Common myeloid progenitor, CD34-positive (primary cell): ENCODE measurements at regions not wholly inside any gene's neighbourhood (a gene's known extent, or its start where the extent isn't known, plus 50 kb on each side); places are given as distances from the start of the nearest gene placed in this dataset.

Experiments
- CTCF ChIA-PET: fragments of 350-600 bp; sonication (Branson Sonifier 250); formaldehyde crosslinking; loops from one replicate; lab custom pipeline; 2021; ENCODE audit warnings: antibody characterized with exemption; lab: Charles Lee
- POLR2A ChIA-PET: fragments of 350-600 bp; sonication (Branson Sonifier 250); formaldehyde crosslinking; loops from one replicate; lab custom pipeline; 2021; ENCODE audit warnings: antibody characterized with exemption; lab: Charles Lee
- DNase-seq, 3 donors: peaks; one replicate each; pipeline versions ENCODE4 v3.0.0 to v3.0.0-alpha.2; 2013
- H3K27ac ChIP-seq, 2 experiments: 1 replicate in 1 of 2; 2 replicates in 1 of 2; pipeline ENCODE4 v1.7.0; 2013; ENCODE audit warnings: inconsistent platforms in 2 of 2, low read length in 2 of 2, mild to moderate bottlenecking in 2 of 2, low read depth in 1 of 2, moderate library complexity in 1 of 2; ENCODE audit not compliant: severe bottlenecking in 2 of 2, insufficient read depth in 1 of 2, poor library complexity in 1 of 2
- H3K27me3 ChIP-seq, 5 experiments: replicated peaks in 2 of 5; 1 replicate in 3 of 5; 2 replicates in 2 of 5; pipeline versions ENCODE4 v1.6.1 to v1.7.0; 2013; ENCODE audit warnings: low read length in 4 of 5, mild to moderate bottlenecking in 2 of 5, moderate library complexity in 2 of 5, inconsistent platforms in 1 of 5; ENCODE audit not compliant: insufficient read depth in 5 of 5, control insufficient read depth in 4 of 5
- H3K36me3 ChIP-seq, 4 experiments: 1 replicate in 2 of 4; 2 replicates in 2 of 4; pipeline versions ENCODE4 v1.6.1 to v1.7.0; 2013; ENCODE audit warnings: low read length in 3 of 4, control low read depth in 1 of 4, mild to moderate bottlenecking in 1 of 4; ENCODE audit not compliant: control insufficient read depth in 4 of 4, insufficient read depth in 4 of 4
- H3K4me1 ChIP-seq, 4 experiments: 1 replicate in 3 of 4; 2 replicates in 1 of 4; pipeline versions ENCODE4 v1.6.1 to v1.7.1; 2013; ENCODE audit warnings: low read length in 3 of 4, mild to moderate bottlenecking in 3 of 4, control low read depth in 1 of 4, inconsistent platforms in 1 of 4, moderate library complexity in 1 of 4; ENCODE audit not compliant: control insufficient read depth in 4 of 4, insufficient read depth in 4 of 4; ENCODE audit errors: control extremely low read depth in 1 of 4
- H3K4me3 ChIP-seq, 7 experiments: 1 replicate in 4 of 7; 2 replicates in 3 of 7; pipeline versions ENCODE4 v1.5.1 to v1.7.0; 2013; ENCODE audit warnings: mild to moderate bottlenecking in 7 of 7, low read length in 6 of 7, moderate library complexity in 6 of 7, inconsistent platforms in 2 of 7, low read depth in 2 of 7, control low read depth in 1 of 7; ENCODE audit not compliant: insufficient read depth in 4 of 7, control insufficient read depth in 1 of 7; ENCODE audit errors: extremely low read depth in 1 of 7
- H3K9me3 ChIP-seq, 5 experiments: 1 replicate in 4 of 5; 2 replicates in 1 of 5; pipeline versions ENCODE4 v1.6.1 to v1.7.1; 2013; ENCODE audit warnings: low read length in 4 of 5, mild to moderate bottlenecking in 2 of 5, inconsistent platforms in 1 of 5, low read depth in 1 of 5, moderate library complexity in 1 of 5; ENCODE audit not compliant: control insufficient read depth in 4 of 5, insufficient read depth in 2 of 5; ENCODE audit errors: control extremely low read depth in 1 of 5
- whole genome bisulfite sequencing: methylation state at CpG from one replicate; pipeline ENCODE4 v1.1.5; 2013; ENCODE audit not compliant: insufficient coverage; 5-methylcytosine and 5-hydroxymethylcytosine counted together

- H3K27ac ChIP-seq, result no peak overlapping the region
- POLR2A ChIA-PET, result no interaction called here
Measured at GRCh38 chr10:29687421-29688164, 52.8 kb upstream of the SVIL start.

GRCh38 chr10:29685506-29685905 is 50.7 kb upstream of the SVIL start:
- H3K4me1 ChIP-seq, result peaks cover 20 to 36% (median 28%) of the 10 kb centered on the region in 4 experiments
- CTCF ChIA-PET, result no interaction called here

More at GRCh38 chr10:29687421-29688164, 52.8 kb upstream of the SVIL start:
- no peaks in the 10 kb centered on the region for H3K9me3 ChIP-seq
- H3K36me3 ChIP-seq, result peaks cover 0 to 10% (median 4%) of the 10 kb centered on the region in 4 experiments
- CTCF ChIA-PET, result interaction anchor here (0.8 kb wide), 1 partner anchor 21 kb away, joined by 3 read pairs; no protein-coding TSS in a partner anchor
- H3K4me3 ChIP-seq, result peak overlapping the region in 1 of 7 experiments; percentile 27
- peaks cover 9 to 20% (median 15%) of the 10 kb centered on the region in 4 experiments for H3K4me1 ChIP-seq
- 98% methylated on average over 6 of the region's 10 CpGs for WGBS
- H3K27me3 ChIP-seq, result no peaks in the 10 kb centered on the region
- peak in 1 of 3 donors; percentile 18 for DNase-seq

More at GRCh38 chr10:29685506-29685905, 50.7 kb upstream of the SVIL start:
- peaks cover 0 to 10% (median 4%) of the 10 kb centered on the region in 4 experiments for H3K36me3 ChIP-seq
- H3K9me3 ChIP-seq, result no peaks in the 10 kb centered on the region
- WGBS, result 100% methylated on average over 2 of the region's 4 CpGs
- POLR2A ChIA-PET, result no interaction called here
- no peak for DNase-seq
- no peaks in the 10 kb centered on the region for H3K27me3 ChIP-seq
- H3K4me3 ChIP-seq, result no peak overlapping the region
- H3K27ac ChIP-seq, result no peak overlapping the region
